Kidney tubule cell (primary cell): ENCODE measurements at regions not wholly inside any gene's neighbourhood (a gene's known extent, or its start where the extent isn't known, plus 50 kb on each side); places are given as distances from the start of the nearest gene placed in this dataset.

Experiments
- DNase-seq: peaks from one replicate; pipeline ENCODE4 v3.0.0-alpha.2; 2018; ENCODE audit warnings: low spot score

GRCh38 chr15:46416544-46416943 is 781.7 kb downstream of the SQOR start:
- no peak for DNase-seq

GRCh38 chr15:46420990-46421389 is 786.2 kb downstream of the SQOR start:
- no peak for DNase-seq

GRCh38 chr15:46441294-46442062 is 806.6 kb downstream of the SQOR start:
- DNase-seq = peak; percentile 96

- peak; percentile 99 for DNase-seq
Observed at GRCh38 chr15:46442184-46442583, 807.4 kb downstream of the SQOR start.

- DNase-seq = peak; percentile 73
Observed at GRCh38 chr15:46442901-46443590, 808.2 kb downstream of the SQOR start.

GRCh38 chr15:46450112-46450809 is 815.4 kb downstream of the SQOR start:
- peak; percentile 26 for DNase-seq

GRCh38 chr15:46450810-46451182 is 816.0 kb downstream of the SQOR start:
- DNase-seq = no peak

- no peak for DNase-seq
Observed at GRCh38 chr15:46452297-46452820, 817.5 kb downstream of the SQOR start.

GRCh38 chr15:46456456-46456855 is 821.6 kb downstream of the SQOR start:
- DNase-seq = no peak

GRCh38 chr15:46460431-46461094 is 825.7 kb downstream of the SQOR start:
- no peak for DNase-seq

- DNase-seq = peak; percentile 14
Observed at GRCh38 chr15:46461416-46461815, 826.6 kb downstream of the SQOR start.

- no peak for DNase-seq
Observed at GRCh38 chr15:46467041-46467440, 832.2 kb downstream of the SQOR start.

GRCh38 chr15:46471096-46471495 is 836.3 kb downstream of the SQOR start:
- no peak for DNase-seq

- peak; percentile 17 for DNase-seq
Observed at GRCh38 chr15:46489276-46489675, 854.4 kb downstream of the SQOR start.

- DNase-seq = no peak
Observed at GRCh38 chr15:46496491-46497115, 861.8 kb downstream of the SQOR start.

GRCh38 chr15:46502667-46503066 is 867.8 kb downstream of the SQOR start:
- DNase-seq = peak; percentile 40

GRCh38 chr15:46518381-46518780 is 883.6 kb downstream of the SQOR start:
- peak; percentile 9 for DNase-seq

- DNase-seq = no peak
Observed at GRCh38 chr15:46523701-46524100, 888.9 kb downstream of the SQOR start.

- DNase-seq = no peak
Observed at GRCh38 chr15:46525984-46526725, 891.3 kb downstream of the SQOR start.

GRCh38 chr15:46526726-46527110 is 891.9 kb downstream of the SQOR start:
- DNase-seq = no peak

- no peak for DNase-seq
Observed at GRCh38 chr15:46543626-46544025, 908.8 kb downstream of the SQOR start.
